ENCODE measurements at regions not wholly inside any gene's neighbourhood (a gene's known extent, or its start where the extent isn't known, plus 50 kb on each side); places are given as distances from the start of the nearest gene placed in this dataset.

- TF ChIP-seq ISL1 (CRISPR knock-in tag; IDR thresholded peaks at IDR 0.05) (no peak), ZC3H10 (CRISPR knock-in tag; IDR thresholded peaks at IDR 0.05) (no peak), ZNF565 (CRISPR knock-in tag; conservative IDR thresholded peaks at IDR 0.05; ENCODE audit: low read depth) (no peak), TCF4 (CRISPR knock-in tag; IDR thresholded peaks at IDR 0.05; ENCODE audit: borderline replicate concordance) (no peak), POU6F1 (CRISPR knock-in tag; IDR thresholded peaks at IDR 0.05; ENCODE audit: borderline replicate concordance, low read depth) (no peak), BACH2 (CRISPR knock-in tag; IDR thresholded peaks at IDR 0.05; ENCODE audit: borderline replicate concordance) (no peak), TOX (CRISPR knock-in tag; IDR thresholded peaks at IDR 0.05; ENCODE audit: borderline replicate concordance) (no peak), PATZ1 (CRISPR knock-in tag; IDR thresholded peaks at IDR 0.05; ENCODE audit: borderline replicate concordance) (no peak), ESRRG (CRISPR knock-in tag; IDR thresholded peaks at IDR 0.05) (no peak), GLIS3 (CRISPR knock-in tag; IDR thresholded peaks at IDR 0.05) (no peak), ARNTL (CRISPR knock-in tag; IDR thresholded peaks at IDR 0.05; ENCODE audit: borderline replicate concordance, low read depth) (no peak), PPARA (CRISPR knock-in tag; IDR thresholded peaks at IDR 0.05; ENCODE audit: borderline replicate concordance) (no peak), ZFP3 (CRISPR knock-in tag; IDR thresholded peaks at IDR 0.05) (no peak), SNAI2 (CRISPR knock-in tag; IDR thresholded peaks at IDR 0.05) (no peak), CSDC2 (CRISPR knock-in tag; IDR thresholded peaks at IDR 0.05) (no peak), OSR1 (CRISPR knock-in tag; IDR thresholded peaks at IDR 0.05) (no peak), RARB (CRISPR knock-in tag; IDR thresholded peaks at IDR 0.05) (no peak)
- ATAC-seq, result no peak
Observed at GRCh38 chr21:38956007-38956406, 150.3 kb downstream of the ETS2 start.

GRCh38 chr21:38955495-38955894, 149.8 kb downstream of the ETS2 start:
- ATAC-seq, result no peak
- no peak for TF ChIP-seq TSHZ2 (CRISPR knock-in tag; IDR thresholded peaks at IDR 0.05)
- no peak for TF ChIP-seq ISL1 (CRISPR knock-in tag; IDR thresholded peaks at IDR 0.05)
- no peak for TF ChIP-seq ZNF70 (CRISPR knock-in tag; IDR thresholded peaks at IDR 0.05)
- TF ChIP-seq ZNF565 (CRISPR knock-in tag; conservative IDR thresholded peaks at IDR 0.05; ENCODE audit: low read depth), result no peak
- TF ChIP-seq ESRRG (CRISPR knock-in tag; IDR thresholded peaks at IDR 0.05), result no peak
- no peak for TF ChIP-seq SNAI2 (CRISPR knock-in tag; IDR thresholded peaks at IDR 0.05)
- no peak for TF ChIP-seq CSRNP3 (CRISPR knock-in tag; IDR thresholded peaks at IDR 0.05)

- no peak for ATAC-seq
- TF ChIP-seq OSR1 (CRISPR knock-in tag; IDR thresholded peaks at IDR 0.05), result no peak
- TF ChIP-seq ARNTL (CRISPR knock-in tag; IDR thresholded peaks at IDR 0.05; ENCODE audit: borderline replicate concordance, low read depth), result no peak
- TF ChIP-seq ZNF70 (CRISPR knock-in tag; IDR thresholded peaks at IDR 0.05), result no peak
- TF ChIP-seq CREB5 (CRISPR knock-in tag; IDR thresholded peaks at IDR 0.05; ENCODE audit: low read depth), result no peak
- no peak for TF ChIP-seq ESRRG (CRISPR knock-in tag; IDR thresholded peaks at IDR 0.05)
- no peak for TF ChIP-seq CSRNP3 (CRISPR knock-in tag; IDR thresholded peaks at IDR 0.05)
- TF ChIP-seq CSDC2 (CRISPR knock-in tag; IDR thresholded peaks at IDR 0.05), result no peak
- no peak for TF ChIP-seq ZNF8 (CRISPR knock-in tag; IDR thresholded peaks at IDR 0.05)
- no peak for TF ChIP-seq SNAI2 (CRISPR knock-in tag; IDR thresholded peaks at IDR 0.05)
- TF ChIP-seq PPARA (CRISPR knock-in tag; IDR thresholded peaks at IDR 0.05; ENCODE audit: borderline replicate concordance), result no peak
- TF ChIP-seq GLIS3 (CRISPR knock-in tag; IDR thresholded peaks at IDR 0.05), result no peak
- no peak for TF ChIP-seq ZNF565 (CRISPR knock-in tag; conservative IDR thresholded peaks at IDR 0.05; ENCODE audit: low read depth)
- TF ChIP-seq POU6F1 (CRISPR knock-in tag; IDR thresholded peaks at IDR 0.05; ENCODE audit: borderline replicate concordance, low read depth), result no peak
- no peak for TF ChIP-seq RARB (CRISPR knock-in tag; IDR thresholded peaks at IDR 0.05)
- no peak for TF ChIP-seq ZFP3 (CRISPR knock-in tag; IDR thresholded peaks at IDR 0.05)
- no peak for TF ChIP-seq ZC3H10 (CRISPR knock-in tag; IDR thresholded peaks at IDR 0.05)
Observed at GRCh38 chr21:38954588-38955004, 148.9 kb downstream of the ETS2 start.
